Neuronal stem cell (in vitro differentiated cells): ENCODE measurements at regions not wholly inside any gene's neighbourhood (a gene's known extent, or its start where the extent isn't known, plus 50 kb on each side); places are given as distances from the start of the nearest gene placed in this dataset.
"Not testable (repeated sequence)": the region's sequence is repeated elsewhere in the genome, so short reads cannot be mapped to it uniquely, and the experiment has no call there.

Source experiments
- DNase-seq: peaks from one replicate; pipeline ENCODE4 v3.0.0-alpha.2; 2013; ENCODE audit warnings: low spot score
- H2AFZ ChIP-seq: one replicate; pipeline ENCODE4 v1.6.1; 2013; ENCODE audit warnings: mild to moderate bottlenecking, low read length, inconsistent platforms
- H2AK5ac ChIP-seq: 2 replicates; pipeline ENCODE4 v1.6.1; 2013; ENCODE audit warnings: low read depth, mild to moderate bottlenecking, inconsistent platforms, low read length, moderate library complexity, mixed read lengths
- H2BK120ac ChIP-seq: 2 replicates; pipeline ENCODE4 v1.6.1; 2013; ENCODE audit warnings: low read depth, mild to moderate bottlenecking, inconsistent platforms, low read length, moderate library complexity, mixed read lengths
- H2BK12ac ChIP-seq: one replicate; pipeline ENCODE4 v1.6.1; 2013; ENCODE audit warnings: low read length, inconsistent platforms
- H2BK15ac ChIP-seq: 2 replicates; pipeline ENCODE4 v1.6.1; 2013; ENCODE audit warnings: mild to moderate bottlenecking, low read length, inconsistent platforms, mixed read lengths
- H2BK5ac ChIP-seq: one replicate; pipeline ENCODE4 v1.6.1; 2013; ENCODE audit warnings: inconsistent platforms, mild to moderate bottlenecking, low read length, moderate library complexity
- H3K14ac ChIP-seq: one replicate; pipeline ENCODE4 v1.6.1; 2013; ENCODE audit warnings: low read length, inconsistent platforms
- H3K18ac ChIP-seq: 2 replicates; pipeline ENCODE4 v1.6.1; 2013; ENCODE audit warnings: low read length, inconsistent platforms
- H3K23ac ChIP-seq: 2 replicates; pipeline ENCODE4 v1.6.1; 2013; ENCODE audit warnings: low read depth, mild to moderate bottlenecking, mixed read lengths, low read length, inconsistent platforms; ENCODE audit not compliant: poor library complexity
- H3K27ac ChIP-seq: replicated peaks from 3 replicates; pipeline ENCODE4 v1.5.1; 2013; ENCODE audit warnings: low read length, inconsistent platforms
- H3K27me3 ChIP-seq, 3 experiments: 2 replicates each; pipeline ENCODE4 v1.6.1; 2013; ENCODE audit warnings: low read length in 3 of 3, mild to moderate bottlenecking in 2 of 3, inconsistent platforms in 1 of 3, low read depth in 1 of 3, mixed read lengths in 1 of 3, moderate library complexity in 1 of 3; ENCODE audit not compliant: control insufficient read depth in 3 of 3, insufficient read depth in 3 of 3
- H3K36me3 ChIP-seq, 2 donors: replicated peaks in 1 of 2; 2 replicates each; pipeline ENCODE4 v1.6.1; 2013; ENCODE audit warnings: low read length in 2 of 2; ENCODE audit not compliant: control insufficient read depth in 2 of 2, insufficient read depth in 2 of 2
- H3K4ac ChIP-seq: 2 replicates; pipeline ENCODE4 v1.6.1; 2013; ENCODE audit warnings: inconsistent platforms, mild to moderate bottlenecking, low read length, moderate library complexity
- H3K4me1 ChIP-seq, 2 donors: 1 replicate in 1 of 2; 2 replicates in 1 of 2; pipeline ENCODE4 v1.6.1; 2013; ENCODE audit warnings: low read length in 2 of 2, low read depth in 1 of 2; ENCODE audit not compliant: control insufficient read depth in 2 of 2, insufficient read depth in 1 of 2
- H3K4me2 ChIP-seq: one replicate; pipeline ENCODE4 v1.6.1; 2013; ENCODE audit warnings: mild to moderate bottlenecking, low read length, inconsistent platforms; ENCODE audit not compliant: insufficient read depth, poor library complexity, severe bottlenecking
- H3K4me3 ChIP-seq, 2 donors: 2 replicates each; pipeline ENCODE4 v1.5.1; 2013; ENCODE audit warnings: low read length in 2 of 2, mild to moderate bottlenecking in 2 of 2, inconsistent platforms in 1 of 2, moderate library complexity in 1 of 2
- H3K79me1 ChIP-seq: one replicate; pipeline ENCODE4 v1.6.1; 2013; ENCODE audit warnings: low read depth, mild to moderate bottlenecking, inconsistent platforms, low read length, moderate library complexity
- H3K9ac ChIP-seq: one replicate; pipeline ENCODE4 v1.6.1; 2013; ENCODE audit warnings: mild to moderate bottlenecking, low read depth, low read length, inconsistent platforms; ENCODE audit not compliant: poor library complexity
- H3K9me3 ChIP-seq, 2 donors: replicated peaks in 1 of 2; 2 replicates each; pipeline versions ENCODE3 to v1.6.1; 2013; ENCODE audit warnings: low read length in 2 of 2, mild to moderate bottlenecking in 2 of 2, inconsistent platforms in 1 of 2, low read depth in 1 of 2, mixed read lengths in 1 of 2, moderate library complexity in 1 of 2; ENCODE audit not compliant: control insufficient read depth in 2 of 2, insufficient read depth in 1 of 2
- H4K8ac ChIP-seq: one replicate; pipeline ENCODE4 v1.6.1; 2013; ENCODE audit warnings: low read depth, mild to moderate bottlenecking, inconsistent platforms, low read length, moderate library complexity
- H4K91ac ChIP-seq: one replicate; pipeline ENCODE4 v1.6.1; 2013; ENCODE audit warnings: low read length, low read depth, mild to moderate bottlenecking, inconsistent platforms; ENCODE audit not compliant: poor library complexity
- WGBS, 2 donors: extraction: QIAGEN DNeasy Blood & Tissue Kit; methylation state at CpG; one replicate each; pipeline ENCODE4 v1.1.7; 2013; ENCODE audit warnings: missing lambda C conversion rate in 2 of 2, mixed read lengths in 1 of 2; ENCODE audit not compliant: insufficient read length in 2 of 2, insufficient replicate concordance in 1 of 2; ENCODE audit errors: extremely low coverage in 2 of 2; 5-methylcytosine and 5-hydroxymethylcytosine counted together

DNA sequence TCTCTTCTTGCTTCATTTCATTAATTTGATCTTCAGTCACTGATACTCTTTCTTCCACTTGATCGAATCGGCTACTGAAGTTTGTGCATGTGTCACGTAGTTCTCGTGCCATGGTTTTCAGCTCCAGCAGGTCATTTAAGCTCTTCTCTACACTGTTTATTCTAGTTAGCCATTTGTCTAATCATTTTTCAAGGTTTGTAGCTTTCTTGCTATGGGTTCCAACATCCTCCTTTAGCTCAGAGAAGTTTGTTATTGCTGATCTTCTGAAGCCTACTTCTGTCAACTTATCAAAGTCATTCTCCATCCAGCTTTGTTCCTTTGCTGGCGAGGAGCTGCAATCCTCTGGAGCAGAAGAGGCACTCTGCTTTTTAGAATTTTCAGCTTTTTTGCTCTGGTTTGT, 180.0 kb upstream of the TMEM196 start:
- not testable (repeated sequence) for H2BK5ac ChIP-seq, H3K36me3 ChIP-seq, DNase-seq, H3K14ac ChIP-seq, H3K4me2 ChIP-seq, H3K18ac ChIP-seq, H2AK5ac ChIP-seq, H3K27ac ChIP-seq, H2BK15ac ChIP-seq, H3K79me1 ChIP-seq, H4K91ac ChIP-seq, H2BK120ac ChIP-seq, H3K27me3 ChIP-seq, H2BK12ac ChIP-seq, H3K4me3 ChIP-seq, H3K9ac ChIP-seq, H3K23ac ChIP-seq, H4K8ac ChIP-seq, H3K4me1 ChIP-seq, H3K4ac ChIP-seq
- H3K9me3 ChIP-seq = peaks cover 7 to 10% of the 10 kb centered on the region in 2 donors
- H2AFZ ChIP-seq = peak overlapping the region; percentile 71
- no CpG with 5 or more reads among the region's 5 CpGs for WGBS, 2 donors

DNA sequence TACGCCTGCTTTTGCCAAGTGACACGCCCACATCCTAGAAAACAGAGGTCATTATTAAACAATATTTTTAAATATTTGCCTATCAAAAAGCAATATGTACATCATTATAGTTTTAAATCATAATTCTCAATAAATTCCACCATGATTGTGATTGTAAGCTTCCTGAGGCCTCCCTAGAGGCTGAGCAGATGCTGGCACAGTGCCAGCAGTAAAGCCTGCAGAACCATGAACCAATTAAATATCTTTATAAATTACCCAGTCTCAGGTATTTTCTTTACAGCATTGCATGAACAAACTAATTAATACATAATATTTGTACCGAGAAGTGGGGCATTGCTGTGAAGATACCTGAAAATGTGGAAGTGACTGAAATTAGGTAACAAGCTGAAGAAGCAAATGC, 174.7 kb upstream of the TMEM196 start:
- H3K14ac ChIP-seq = no peak overlapping the region
- H3K9ac ChIP-seq = no peak overlapping the region
- no peak overlapping the region for H2AFZ ChIP-seq
- H2BK12ac ChIP-seq = no peak overlapping the region
- no peak overlapping the region for H3K23ac ChIP-seq
- no peak overlapping the region for H4K91ac ChIP-seq
- no peaks in the 10 kb centered on the region for H3K27me3 ChIP-seq
- H2AK5ac ChIP-seq = no peak overlapping the region
- no peak overlapping the region for H3K4me2 ChIP-seq
- no peaks in the 10 kb centered on the region for H3K79me1 ChIP-seq
- H3K36me3 ChIP-seq = no peaks in the 10 kb centered on the region
- WGBS, 2 donors = no CpG with 5 or more reads among the region's 3 CpGs
- H3K27ac ChIP-seq = no peak overlapping the region
- no peak overlapping the region for H3K18ac ChIP-seq
- DNase-seq = no peak
- no peaks in the 10 kb centered on the region for H3K4me1 ChIP-seq
- H4K8ac ChIP-seq = no peak overlapping the region
- no peak overlapping the region for H2BK120ac ChIP-seq
- H2BK5ac ChIP-seq = no peak overlapping the region
- no peak overlapping the region for H3K4me3 ChIP-seq
- no peak overlapping the region for H2BK15ac ChIP-seq
- H3K9me3 ChIP-seq = no peaks in the 10 kb centered on the region
- H3K4ac ChIP-seq = no peak overlapping the region

DNA sequence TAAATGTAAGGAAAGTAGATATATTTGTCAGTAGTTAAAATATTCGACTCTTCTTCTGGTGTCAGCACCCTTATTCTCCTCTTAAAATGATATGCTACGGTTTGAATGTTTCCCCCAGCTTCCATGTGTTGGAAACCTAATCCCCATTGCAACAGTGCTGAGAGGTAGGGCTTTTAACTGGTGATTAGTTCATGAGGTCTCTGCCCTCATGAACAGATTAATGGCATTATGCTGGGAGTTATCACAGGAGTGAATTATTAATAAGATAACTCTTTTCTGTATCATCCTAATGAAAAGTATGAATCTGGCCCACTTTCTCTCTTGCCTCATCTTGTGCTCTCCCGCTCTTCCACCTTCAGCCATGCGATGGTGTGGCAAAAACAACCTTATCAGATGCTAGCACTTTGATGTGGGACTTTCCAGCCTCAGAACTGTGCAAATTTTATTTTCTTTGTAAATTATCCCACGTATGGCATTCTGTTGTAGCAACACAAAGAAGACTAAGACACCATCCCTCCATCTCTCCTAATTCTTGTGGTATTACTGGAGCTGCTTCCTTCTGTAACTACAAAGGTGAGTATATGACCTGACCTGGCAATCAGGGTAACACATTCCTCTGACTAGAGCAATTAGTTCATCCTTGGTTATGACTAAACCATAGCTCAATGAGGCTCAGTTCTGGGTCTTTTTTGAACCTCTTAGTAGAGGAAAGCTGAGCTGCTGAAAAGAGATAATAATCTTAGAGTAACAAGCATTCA, 171.1 kb upstream of the TMEM196 start:
- Histone ChIP-seq H3K9ac (no peak overlapping the region), H2BK120ac (no peak overlapping the region), H2BK5ac (no peak overlapping the region), H3K27ac (no peak overlapping the region), H4K8ac (no peak overlapping the region), H3K79me1 (no peaks in the 10 kb centered on the region), H3K23ac (no peak overlapping the region), H2AFZ (no peak overlapping the region), H3K4me3 (no peak overlapping the region), H3K18ac (no peak overlapping the region), H3K4me2 (no peak overlapping the region), H3K14ac (no peak overlapping the region), H2BK15ac (no peak overlapping the region), H3K4me1 (no peaks in the 10 kb centered on the region), H2AK5ac (no peak overlapping the region), H4K91ac (no peak overlapping the region), H3K9me3 (no peaks in the 10 kb centered on the region), H3K27me3 (no peaks in the 10 kb centered on the region), H2BK12ac (no peak overlapping the region), H3K36me3 (no peaks in the 10 kb centered on the region), H3K4ac (no peak overlapping the region)
- no CpG with 5 or more reads among the region's 5 CpGs for WGBS, 2 donors
- DNase-seq = no peak

DNA sequence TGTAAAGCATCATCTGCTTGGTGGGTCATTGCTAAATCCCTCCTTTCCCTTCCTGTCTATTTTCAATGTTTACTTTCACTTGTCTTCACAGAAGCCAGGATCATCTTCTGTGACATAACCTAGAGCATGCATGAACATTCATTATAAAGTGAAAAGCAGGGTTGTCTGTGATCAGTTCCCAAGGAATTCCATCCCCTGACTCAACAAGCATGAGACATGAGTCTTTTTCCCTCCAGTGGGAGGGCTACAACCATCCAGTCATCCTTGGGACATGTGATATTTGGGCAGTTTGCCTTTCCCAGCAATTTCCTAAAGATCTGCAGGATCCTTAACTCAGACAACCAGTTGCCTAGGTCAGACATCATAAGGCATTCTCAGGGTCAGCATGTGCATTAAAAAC, 166.3 kb upstream of the TMEM196 start:
- Histone ChIP-seq H2BK120ac (no peak overlapping the region), H3K4me2 (no peak overlapping the region), H2BK5ac (no peak overlapping the region), H3K27me3 (no peaks in the 10 kb centered on the region), H2BK15ac (no peak overlapping the region), H2BK12ac (no peak overlapping the region), H3K4ac (no peak overlapping the region), H3K23ac (no peak overlapping the region), H3K14ac (no peak overlapping the region), H3K4me1 (no peaks in the 10 kb centered on the region), H3K36me3 (no peaks in the 10 kb centered on the region), H4K91ac (no peak overlapping the region), H3K18ac (no peak overlapping the region), H3K4me3 (no peak overlapping the region), H3K79me1 (no peaks in the 10 kb centered on the region), H3K9me3 (peaks cover 0 to 3% of the 10 kb centered on the region in 2 donors), H3K27ac (no peak overlapping the region), H2AK5ac (no peak overlapping the region), H4K8ac (no peak overlapping the region), H3K9ac (no peak overlapping the region), H2AFZ (no peak overlapping the region)
- DNase-seq = no peak
